Testis (tissue), 2 donors: ENCODE measurements at regions not wholly inside any gene's neighbourhood (a gene's known extent, or its start where the extent isn't known, plus 50 kb on each side); places are given as distances from the start of the nearest gene placed in this dataset.

Experiments used
- DNase-seq: peaks from one replicate; pipeline ENCODE4 v3.0.0-alpha.2; 2019
- H3K27ac ChIP-seq, 2 donors: fragments of 200-600 bp; sonication (generic); one replicate each; pipeline ENCODE4 v1.5.1; 2019
- H3K27me3 ChIP-seq: fragments of 200-600 bp; sonication (generic); one replicate; pipeline ENCODE4 v1.5.1; 2019
- H3K36me3 ChIP-seq: fragments of 200-600 bp; sonication (generic); one replicate; pipeline ENCODE4 v1.5.1; 2017; ENCODE audit warnings: low read depth; ENCODE audit errors: missing control alignments
- H3K4me1 ChIP-seq: fragments of 200-600 bp; sonication (generic); one replicate; pipeline ENCODE4 v1.5.1; 2019
- H3K4me3 ChIP-seq, 2 donors: fragments of 200-600 bp; sonication (generic); one replicate each; pipeline ENCODE4 v1.5.1; 2017 to 2019
- H3K9me3 ChIP-seq: fragments of 200-600 bp; sonication (generic); one replicate; pipeline ENCODE4 v1.5.1; 2017
- POLR2A ChIP-seq: fragments of 450-650 bp; IDR thresholded peaks from one replicate; pipeline ENCODE4 v1.6.1; 2017; ENCODE audit warnings: antibody characterized with exemption, mild to moderate bottlenecking, moderate library complexity
- WGBS, 2 donors: methylation state at CpG; one replicate each; pipeline ENCODE4 v1.1.5; 2018; 5-methylcytosine and 5-hydroxymethylcytosine counted together
- intact Hi-C: fragments of 100-400 bp; cut with DNase I; formaldehyde crosslinking; loops from one replicate; pipeline ENCODE4 v1.15.1; 2023; ENCODE audit warnings: low total_unique reads
- TF ChIP-seq, protein P1 (sequence below), 3 experiments: fragments of 450-650 bp in 2 of 3; fragments of 200-600 bp in 1 of 3; sonication (generic) in 1 of 3; IDR thresholded peaks; one replicate each; pipeline ENCODE4 v1.5.1; 2016 to 2019; ENCODE audit warnings: antibody characterized with exemption in 3 of 3, mild to moderate bottlenecking in 2 of 3, moderate library complexity in 1 of 3

DNA sequence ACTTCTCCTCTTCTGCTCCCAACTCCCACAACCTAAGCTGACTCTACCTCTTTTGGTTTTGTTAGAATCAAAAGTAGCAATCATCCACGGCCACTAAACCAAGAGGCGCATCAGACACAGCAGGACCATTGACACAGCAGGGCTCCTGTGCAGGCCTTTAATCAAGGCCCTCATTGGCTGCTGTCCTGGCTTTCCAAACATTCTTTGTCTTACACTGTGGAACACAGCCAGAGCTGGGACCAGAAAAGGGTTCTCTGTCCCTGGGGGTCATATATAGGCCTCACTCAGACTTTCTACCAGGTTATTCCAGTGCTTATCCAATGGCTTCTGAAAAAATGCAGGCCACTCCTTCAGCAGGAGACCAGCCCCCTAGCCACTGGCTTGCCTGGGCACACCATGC, 212.7 kb upstream of the NTM start:
- 85 to 94% methylated on average over 2 of the region's 2 CpGs for WGBS, 2 donors
- Histone ChIP-seq H3K4me1 (no peaks in the 10 kb centered on the region), H3K36me3 (no peaks in the 10 kb centered on the region), H3K4me3 (no peak overlapping the region), H3K27ac (no peak overlapping the region), H3K9me3 (no peaks in the 10 kb centered on the region), H3K27me3 (no peaks in the 10 kb centered on the region)
- intact Hi-C loops, result no loop called here
- TF ChIP-seq POLR2A, result no peak
- TF ChIP-seq, protein P1, sequence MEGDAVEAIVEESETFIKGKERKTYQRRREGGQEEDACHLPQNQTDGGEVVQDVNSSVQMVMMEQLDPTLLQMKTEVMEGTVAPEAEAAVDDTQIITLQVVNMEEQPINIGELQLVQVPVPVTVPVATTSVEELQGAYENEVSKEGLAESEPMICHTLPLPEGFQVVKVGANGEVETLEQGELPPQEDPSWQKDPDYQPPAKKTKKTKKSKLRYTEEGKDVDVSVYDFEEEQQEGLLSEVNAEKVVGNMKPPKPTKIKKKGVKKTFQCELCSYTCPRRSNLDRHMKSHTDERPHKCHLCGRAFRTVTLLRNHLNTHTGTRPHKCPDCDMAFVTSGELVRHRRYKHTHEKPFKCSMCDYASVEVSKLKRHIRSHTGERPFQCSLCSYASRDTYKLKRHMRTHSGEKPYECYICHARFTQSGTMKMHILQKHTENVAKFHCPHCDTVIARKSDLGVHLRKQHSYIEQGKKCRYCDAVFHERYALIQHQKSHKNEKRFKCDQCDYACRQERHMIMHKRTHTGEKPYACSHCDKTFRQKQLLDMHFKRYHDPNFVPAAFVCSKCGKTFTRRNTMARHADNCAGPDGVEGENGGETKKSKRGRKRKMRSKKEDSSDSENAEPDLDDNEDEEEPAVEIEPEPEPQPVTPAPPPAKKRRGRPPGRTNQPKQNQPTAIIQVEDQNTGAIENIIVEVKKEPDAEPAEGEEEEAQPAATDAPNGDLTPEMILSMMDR (IDR thresholded peaks at IDR 0.05), result no peak
- no peak for DNase-seq

DNA sequence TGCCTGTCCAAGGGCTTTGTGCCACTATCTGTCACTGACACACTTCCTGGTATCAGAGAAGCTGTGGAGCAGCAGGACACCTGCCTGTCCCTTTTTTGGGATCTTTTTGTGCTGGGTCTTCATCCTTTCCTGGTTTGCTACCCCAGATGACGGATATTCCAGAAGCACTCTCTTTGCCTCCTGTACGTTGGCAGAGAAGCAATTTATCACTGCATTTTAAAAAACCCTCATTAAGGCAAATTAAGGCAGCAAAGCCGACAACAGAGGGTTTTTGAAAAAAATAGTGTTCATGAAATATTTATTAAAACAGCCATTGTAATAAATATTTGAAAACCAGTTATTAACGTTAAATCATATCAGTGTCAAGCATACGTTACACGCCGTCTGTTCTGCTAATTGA, 209.6 kb upstream of the NTM start:
- Histone ChIP-seq H3K9me3 (no peaks in the 10 kb centered on the region), H3K27me3 (no peaks in the 10 kb centered on the region), H3K4me3 (no peak overlapping the region), H3K27ac (no peak overlapping the region), H3K36me3 (no peaks in the 10 kb centered on the region), H3K4me1 (no peaks in the 10 kb centered on the region)
- TF ChIP-seq POLR2A, result no peak
- TF ChIP-seq, protein P1 (IDR thresholded peaks at IDR 0.05), result no peak
- no peak for DNase-seq
- intact Hi-C loops, result no loop called here
- 65 to 77% methylated on average over 7 of the region's 7 CpGs for WGBS, 2 donors

DNA sequence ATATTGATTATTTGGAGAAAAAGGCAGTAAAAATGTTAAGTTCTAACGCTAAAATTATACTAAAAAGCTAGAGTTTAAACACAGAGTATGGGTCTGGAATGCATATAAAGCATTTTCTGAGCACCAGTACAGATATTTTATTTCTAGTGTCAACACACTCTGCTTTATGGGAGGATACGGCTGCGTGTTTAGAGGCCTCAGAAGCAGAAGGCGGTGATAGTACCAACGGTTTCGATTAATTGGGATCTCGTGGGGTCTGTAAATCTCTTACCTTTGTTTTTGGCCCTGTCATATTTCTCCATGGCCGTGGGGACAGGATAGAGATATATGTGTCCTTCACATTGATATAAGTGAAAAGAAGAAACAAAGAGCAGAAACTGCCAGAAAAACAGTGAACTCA, 206.8 kb upstream of the NTM start:
- no peak for TF ChIP-seq POLR2A
- TF ChIP-seq, protein P1 (IDR thresholded peaks at IDR 0.05), result no peak
- Histone ChIP-seq H3K36me3 (no peaks in the 10 kb centered on the region), H3K9me3 (no peaks in the 10 kb centered on the region), H3K4me3 (no peak overlapping the region), H3K27ac (no peak overlapping the region), H3K4me1 (no peaks in the 10 kb centered on the region), H3K27me3 (no peaks in the 10 kb centered on the region)
- intact Hi-C loops, result no loop called here
- DNase-seq, result no peak
- 54 to 68% methylated on average over 8 of the region's 8 CpGs for WGBS, 2 donors

DNA sequence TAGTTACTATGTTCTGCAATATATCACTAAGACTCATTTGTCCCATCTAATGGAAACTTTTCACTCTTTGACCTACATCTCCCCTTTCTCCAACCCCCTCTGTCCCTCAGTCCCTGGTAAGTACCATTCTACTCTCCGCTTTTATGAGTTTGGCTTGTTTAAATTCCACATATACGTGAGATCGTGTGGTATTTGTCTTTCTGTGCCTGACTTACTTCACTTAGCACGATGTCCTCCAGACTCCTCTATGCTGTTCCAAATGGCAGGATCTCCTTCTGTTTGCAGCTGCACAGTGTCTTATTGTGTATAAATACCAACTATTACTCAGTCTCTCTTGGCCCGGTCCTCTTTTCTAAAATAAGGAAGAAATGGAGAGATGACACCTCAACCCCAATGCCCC, 205.4 kb upstream of the NTM start:
- no peaks in the 10 kb centered on the region for H3K36me3 ChIP-seq
- no peaks in the 10 kb centered on the region for H3K4me1 ChIP-seq
- TF ChIP-seq, protein P1 (IDR thresholded peaks at IDR 0.05), result no peak
- TF ChIP-seq POLR2A, result no peak
- DNase-seq, result no peak
- no peak overlapping the region for H3K4me3 ChIP-seq
- intact Hi-C loops, result no loop called here
- 78 to 81% methylated on average over 5 of the region's 5 CpGs for WGBS, 2 donors
- H3K27ac ChIP-seq, result no peak overlapping the region
- no peaks in the 10 kb centered on the region for H3K9me3 ChIP-seq
- H3K27me3 ChIP-seq, result no peaks in the 10 kb centered on the region

DNA sequence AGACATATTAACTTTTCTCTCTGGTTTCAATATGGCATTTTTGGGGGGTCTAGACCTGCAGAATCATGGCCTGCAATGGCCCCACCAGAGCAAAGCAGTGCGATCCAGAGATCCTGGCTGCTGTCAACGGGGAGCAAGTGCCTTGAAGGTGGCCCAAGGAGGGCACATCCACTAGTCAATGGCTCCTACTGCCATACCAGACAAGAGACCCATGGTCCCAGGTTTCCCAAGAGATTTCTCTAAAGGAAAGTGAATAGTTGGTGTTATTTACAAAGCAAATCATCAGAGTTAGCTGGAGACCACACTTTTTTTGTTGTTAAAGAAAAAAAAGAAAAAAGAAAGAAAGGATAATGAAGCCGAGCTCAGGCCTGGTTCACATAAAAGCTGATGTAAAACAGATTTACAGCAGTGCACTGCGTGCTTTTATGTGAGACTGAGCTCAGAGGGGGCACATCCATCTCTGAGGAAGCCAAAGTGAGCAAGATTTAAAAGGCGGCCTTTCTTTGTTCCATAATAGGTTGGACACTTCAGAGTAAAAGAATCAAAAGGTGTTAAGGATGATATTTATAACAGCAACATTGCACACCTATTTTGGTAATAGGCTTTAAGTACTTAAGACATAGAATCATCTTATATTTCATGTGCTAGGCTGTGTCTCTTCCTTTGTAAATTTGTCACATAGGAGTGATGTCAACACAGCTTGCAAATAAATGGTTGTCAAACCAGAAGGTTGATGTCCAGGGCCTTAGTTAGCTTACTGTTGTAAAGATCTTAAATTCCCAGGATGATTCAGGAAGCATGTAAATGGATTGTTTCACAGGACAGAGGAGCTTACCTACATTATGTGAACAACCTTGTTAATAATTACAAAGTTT, 201.3 kb upstream of the NTM start:
- Histone ChIP-seq H3K27ac (no peak overlapping the region), H3K4me3 (no peak overlapping the region), H3K27me3 (no peaks in the 10 kb centered on the region), H3K4me1 (no peaks in the 10 kb centered on the region), H3K36me3 (no peaks in the 10 kb centered on the region), H3K9me3 (no peaks in the 10 kb centered on the region)
- DNase-seq, result no peak
- TF ChIP-seq POLR2A, result no peak
- TF ChIP-seq, protein P1 (IDR thresholded peaks at IDR 0.05), result no peak
- intact Hi-C loops, result no loop called here
- 82 to 83% methylated on average over 5 of the region's 5 CpGs for WGBS, 2 donors
